Nephron progenitor cell (in vitro differentiated cells): ENCODE measurements at regions not wholly inside any gene's neighbourhood (a gene's known extent, or its start where the extent isn't known, plus 50 kb on each side); places are given as distances from the start of the nearest gene placed in this dataset.

Source experiments
- DNase-seq: peaks from one replicate; pipeline ENCODE4 v3.0.0; 2021
- H3K27ac Mint-ChIP-seq: 2 replicates; pipeline ENCODE4 v1.8.0; 2021; ENCODE audit warnings: mild to moderate bottlenecking, moderate library complexity, mixed read lengths
- H3K27me3 Mint-ChIP-seq: 2 replicates; pipeline ENCODE4 v1.8.0; 2021; ENCODE audit warnings: mild to moderate bottlenecking, low read depth, mixed read lengths; ENCODE audit not compliant: poor library complexity
- H3K36me3 Mint-ChIP-seq: 2 replicates; pipeline ENCODE4 v1.8.0; 2021; ENCODE audit warnings: low read depth, mixed read lengths
- H3K4me1 Mint-ChIP-seq: 2 replicates; pipeline ENCODE4 v1.8.0; 2021; ENCODE audit warnings: mixed read lengths
- H3K4me3 Mint-ChIP-seq: 2 replicates; pipeline ENCODE4 v1.8.0; 2021; ENCODE audit warnings: mild to moderate bottlenecking, moderate library complexity, mixed read lengths
- H3K9me3 Mint-ChIP-seq: 2 replicates; pipeline ENCODE4 v1.8.0; 2021; ENCODE audit warnings: mild to moderate bottlenecking, moderate library complexity, mixed read lengths
- TF ChIP-seq, protein P1 (sequence below): fragments of 200-600 bp; sonication (generic); IDR thresholded peaks from 2 replicates; pipeline ENCODE4 v1.5.0; 2021; ENCODE audit warnings: antibody characterized with exemption

DNA sequence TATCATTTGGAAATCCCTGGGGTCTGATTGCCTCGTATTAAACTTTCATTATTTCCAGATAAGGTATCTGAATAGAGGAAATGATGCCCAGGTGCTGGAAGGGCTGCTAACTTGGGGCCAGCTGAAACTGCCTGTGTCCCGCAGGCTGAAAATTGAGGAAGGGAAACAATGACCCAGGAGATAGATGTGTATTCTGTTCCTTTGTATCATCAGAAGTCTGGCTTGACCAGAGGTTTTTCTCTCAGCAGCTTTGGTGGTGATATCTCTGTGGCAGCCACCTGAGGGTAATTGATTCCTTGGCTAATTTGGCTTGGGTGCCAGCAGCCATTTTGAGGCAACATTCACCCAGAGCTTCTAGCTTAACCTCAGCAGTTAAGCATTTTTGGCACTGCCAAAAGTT lies 90.0 kb upstream of the STT3B start:
- Mint-ChIP-seq H3K27ac (no peak overlapping the region), H3K27me3 (peaks cover 11% of the 10 kb centered on the region), H3K4me3 (no peak overlapping the region), H3K4me1 (peaks cover 53% of the 10 kb centered on the region), H3K9me3 (peaks cover 7% of the 10 kb centered on the region), H3K36me3 (no peaks in the 10 kb centered on the region)
- TF ChIP-seq, protein P1, sequence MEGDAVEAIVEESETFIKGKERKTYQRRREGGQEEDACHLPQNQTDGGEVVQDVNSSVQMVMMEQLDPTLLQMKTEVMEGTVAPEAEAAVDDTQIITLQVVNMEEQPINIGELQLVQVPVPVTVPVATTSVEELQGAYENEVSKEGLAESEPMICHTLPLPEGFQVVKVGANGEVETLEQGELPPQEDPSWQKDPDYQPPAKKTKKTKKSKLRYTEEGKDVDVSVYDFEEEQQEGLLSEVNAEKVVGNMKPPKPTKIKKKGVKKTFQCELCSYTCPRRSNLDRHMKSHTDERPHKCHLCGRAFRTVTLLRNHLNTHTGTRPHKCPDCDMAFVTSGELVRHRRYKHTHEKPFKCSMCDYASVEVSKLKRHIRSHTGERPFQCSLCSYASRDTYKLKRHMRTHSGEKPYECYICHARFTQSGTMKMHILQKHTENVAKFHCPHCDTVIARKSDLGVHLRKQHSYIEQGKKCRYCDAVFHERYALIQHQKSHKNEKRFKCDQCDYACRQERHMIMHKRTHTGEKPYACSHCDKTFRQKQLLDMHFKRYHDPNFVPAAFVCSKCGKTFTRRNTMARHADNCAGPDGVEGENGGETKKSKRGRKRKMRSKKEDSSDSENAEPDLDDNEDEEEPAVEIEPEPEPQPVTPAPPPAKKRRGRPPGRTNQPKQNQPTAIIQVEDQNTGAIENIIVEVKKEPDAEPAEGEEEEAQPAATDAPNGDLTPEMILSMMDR: no peak
- DNase-seq: no peak

DNA sequence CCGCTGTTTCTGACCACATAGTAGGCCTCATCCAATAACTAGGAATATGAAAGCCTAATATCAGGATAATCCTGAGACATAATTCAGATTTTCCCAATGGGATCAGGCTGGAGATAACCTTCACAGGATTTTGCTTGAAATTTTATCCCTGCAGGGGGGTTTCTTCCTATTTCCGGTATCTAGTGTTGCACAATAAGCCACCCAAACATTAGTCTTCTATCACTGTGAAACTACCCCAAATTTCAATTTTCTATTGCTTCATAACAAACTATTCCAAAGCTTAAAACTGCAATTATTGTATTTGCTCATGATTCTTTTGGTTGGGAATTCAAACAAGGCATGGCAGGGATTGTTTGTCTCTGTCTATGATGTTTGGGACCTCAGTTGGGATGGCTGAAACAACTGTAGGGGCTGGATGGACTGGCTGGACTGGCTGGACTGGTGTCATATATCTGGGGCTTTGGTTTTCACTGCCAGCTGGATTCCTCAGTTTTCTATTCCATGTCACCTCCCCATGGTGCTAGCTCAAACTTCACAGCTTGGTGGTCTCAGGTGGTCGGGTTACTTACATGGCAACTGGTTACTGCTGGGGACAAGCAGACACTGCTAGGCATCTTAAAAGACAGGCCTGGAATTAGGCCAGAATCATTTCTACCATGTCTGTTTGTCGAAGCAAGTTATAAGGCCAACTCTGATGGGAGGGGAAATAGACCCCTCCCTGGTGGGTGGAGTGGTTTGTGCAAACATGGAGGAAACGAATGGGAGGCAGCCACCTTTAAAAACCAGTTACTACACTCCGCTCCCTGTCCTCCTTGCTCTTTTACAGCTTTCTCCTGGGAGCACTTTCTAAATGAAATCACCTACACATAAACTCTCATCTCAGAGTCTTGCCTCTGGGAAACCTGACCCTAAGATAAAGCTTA lies 88.2 kb upstream of the STT3B start:
- H3K4me3 Mint-ChIP-seq: no peak overlapping the region
- peaks cover 11% of the 10 kb centered on the region for H3K9me3 Mint-ChIP-seq
- H3K4me1 Mint-ChIP-seq: peaks cover 49% of the 10 kb centered on the region
- H3K27ac Mint-ChIP-seq: peak overlapping the region; percentile 78
- TF ChIP-seq, protein P1: no peak
- H3K36me3 Mint-ChIP-seq: peaks cover 5% of the 10 kb centered on the region
- peaks cover 11% of the 10 kb centered on the region for H3K27me3 Mint-ChIP-seq
- no peak for DNase-seq

DNA sequence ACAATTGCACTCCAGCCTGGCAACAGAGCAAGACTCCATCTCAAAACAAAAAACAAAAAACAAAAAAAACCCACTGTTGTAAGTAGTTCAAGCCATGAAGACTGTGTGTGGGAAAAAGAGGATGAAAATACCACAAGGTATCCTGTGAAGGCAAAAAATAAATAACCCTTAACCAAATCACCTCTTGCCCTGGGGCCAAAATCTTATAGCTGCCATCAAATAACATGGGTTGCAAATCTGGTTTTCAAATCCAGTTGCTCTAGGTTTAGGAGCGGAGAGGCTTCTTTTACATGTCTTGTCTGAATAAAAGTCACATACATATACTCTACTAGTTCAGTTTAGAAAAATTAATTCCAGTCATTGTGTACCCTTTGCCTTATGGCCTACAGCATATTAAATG lies 87.0 kb upstream of the STT3B start:
- no peak for DNase-seq
- Mint-ChIP-seq H3K4me3 (no peak overlapping the region), H3K27me3 (peaks cover 8% of the 10 kb centered on the region), H3K4me1 (peaks cover 37% of the 10 kb centered on the region), H3K27ac (no peak overlapping the region), H3K9me3 (peaks cover 23% of the 10 kb centered on the region), H3K36me3 (peaks cover 5% of the 10 kb centered on the region)
- TF ChIP-seq, protein P1: no peak

DNA sequence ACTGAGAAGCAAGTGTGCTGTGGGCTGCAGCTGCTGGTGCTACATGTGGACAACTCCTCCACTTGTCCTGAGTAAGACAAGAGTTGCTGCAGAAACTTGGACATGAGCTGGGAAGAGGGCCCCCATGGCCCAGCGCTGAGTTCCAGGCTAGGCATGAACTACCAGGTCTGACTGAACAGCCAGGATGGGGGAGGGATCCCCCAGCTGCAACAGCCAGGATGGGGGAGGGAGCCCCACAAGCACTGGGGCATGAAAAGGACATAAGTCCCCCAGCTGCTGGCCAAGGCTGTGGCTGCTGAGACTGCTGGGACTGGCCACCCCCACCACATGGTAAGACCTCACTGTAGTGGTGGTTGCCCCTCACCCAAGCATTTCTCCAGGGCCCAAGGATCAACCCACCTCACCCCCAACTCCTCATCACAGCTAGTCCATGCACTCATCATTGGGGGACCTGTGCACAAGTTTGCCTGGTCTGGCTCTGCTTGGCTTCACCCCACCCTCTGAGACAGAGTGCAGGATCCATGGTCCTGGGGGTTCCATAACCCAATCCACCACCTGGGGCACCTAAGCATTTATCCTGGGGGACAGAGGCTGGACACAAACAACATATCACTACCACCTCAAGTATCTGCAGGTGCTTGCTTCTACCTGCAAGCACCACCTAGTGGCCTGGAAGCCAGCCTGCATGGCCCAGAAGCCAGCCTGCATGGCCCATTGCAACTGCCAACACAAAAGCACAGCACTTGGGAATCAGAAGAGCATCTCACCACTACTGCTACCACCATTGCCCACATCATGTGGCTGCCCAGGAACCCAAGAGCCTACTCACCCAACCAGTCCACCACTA lies 84.5 kb upstream of the STT3B start:
- Mint-ChIP-seq H3K27me3 (peaks cover 3% of the 10 kb centered on the region), H3K4me3 (no peak overlapping the region)

DNA sequence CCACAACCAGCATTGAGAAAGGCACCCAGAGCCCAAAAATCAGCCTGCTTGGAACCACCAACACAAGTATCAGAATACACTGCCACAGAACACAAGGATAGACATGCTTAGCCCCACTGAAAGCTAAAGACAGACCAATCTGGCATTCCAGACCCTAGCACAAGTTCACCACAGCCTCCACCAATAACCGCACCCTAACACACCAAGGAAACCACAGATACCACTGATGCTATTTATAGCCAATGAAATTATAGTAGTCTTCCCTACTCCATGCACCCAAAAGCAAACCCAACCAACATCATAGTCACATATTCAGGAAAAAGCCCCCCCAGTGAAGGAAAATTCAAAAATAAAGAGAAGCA lies 83.9 kb upstream of the STT3B start:
- peaks cover 13% of the 10 kb centered on the region for H3K36me3 Mint-ChIP-seq
- H3K9me3 Mint-ChIP-seq: peaks cover 49% of the 10 kb centered on the region
- peaks cover 3% of the 10 kb centered on the region for H3K27me3 Mint-ChIP-seq
- H3K4me3 Mint-ChIP-seq: no peak overlapping the region
- DNase-seq: no peak
- peaks cover 31% of the 10 kb centered on the region for H3K4me1 Mint-ChIP-seq
- TF ChIP-seq, protein P1: no peak
- H3K27ac Mint-ChIP-seq: no peak overlapping the region

More for the DNA sequence above, 84.5 kb upstream of the STT3B start:
- TF ChIP-seq, protein P1: no peak
- Mint-ChIP-seq H3K4me1 (peaks cover 34% of the 10 kb centered on the region), H3K27ac (no peak overlapping the region), H3K9me3 (peaks cover 48% of the 10 kb centered on the region), H3K36me3 (peaks cover 13% of the 10 kb centered on the region)
- DNase-seq: no peak
